Lower leg skin (tissue), 4 donors: ENCODE measurements at regions not wholly inside any gene's neighbourhood (a gene's known extent, or its start where the extent isn't known, plus 50 kb on each side); places are given as distances from the start of the nearest gene placed in this dataset.

ENCODE experiments used
- DNase-seq, 2 donors: peaks; one replicate each; pipeline ENCODE4 v3.0.0-alpha.2; 2019; ENCODE audit warnings: low spot score in 2 of 2
- H3K4me3 ChIP-seq: fragments of 200-600 bp; sonication (generic); 2 replicates; pipeline ENCODE4 v1.5.1; 2017; ENCODE audit warnings: mild to moderate bottlenecking, low read depth; ENCODE audit not compliant: poor library complexity, severe bottlenecking
- CTCF ChIP-seq, 3 donors: fragments of 450-650 bp; IDR thresholded peaks; one replicate each; pipeline ENCODE4 v1.5.1; 2016; ENCODE audit warnings: antibody characterized with exemption in 3 of 3, mild to moderate bottlenecking in 3 of 3, moderate library complexity in 2 of 3
- POLR2A ChIP-seq, 2 donors: fragments of 450-650 bp; IDR thresholded peaks; one replicate each; pipeline ENCODE4 v1.6.1; 2016 to 2017; ENCODE audit warnings: antibody characterized with exemption in 2 of 2, mild to moderate bottlenecking in 1 of 2, moderate library complexity in 1 of 2
- WGBS, 2 donors: methylation state at CpG; one replicate each; pipeline ENCODE4 v1.1.5; 2018; 5-methylcytosine and 5-hydroxymethylcytosine counted together
- intact Hi-C: fragments of 100-400 bp; cut with DNase I; formaldehyde crosslinking; loops from one replicate; pipeline ENCODE4 v1.15.0; 2023; ENCODE audit warnings: low total_unique reads

GRCh38 chr3:110851736-110852135, 219.9 kb upstream of the NECTIN3 start:
- intact Hi-C loops: no loop called here
- no peak overlapping the region for H3K4me3 ChIP-seq
- TF ChIP-seq CTCF (IDR thresholded peaks at IDR 0.05) (no peak), POLR2A (IDR thresholded peaks at IDR 0.05) (no peak)
- DNase-seq: no peak

- intact Hi-C loops: no loop called here
- TF ChIP-seq CTCF (IDR thresholded peaks at IDR 0.05): no peak
- TF ChIP-seq POLR2A (IDR thresholded peaks at IDR 0.05): no peak
- WGBS, 2 donors: 74 to 75% methylated on average over 2 of the region's 2 CpGs
- H3K4me3 ChIP-seq: no peak overlapping the region
- DNase-seq: no peak
These were observed 216.4 kb upstream of the NECTIN3 start for GRCh38 chr3:110855207-110855606.

- no peak overlapping the region for H3K4me3 ChIP-seq
- DNase-seq: no peak
- TF ChIP-seq CTCF (IDR thresholded peaks at IDR 0.05) (no peak), POLR2A (IDR thresholded peaks at IDR 0.05) (no peak)
- 66 to 67% methylated on average over 2 of the region's 2 CpGs for WGBS, 2 donors
- intact Hi-C loops: no loop called here
These were observed 214.7 kb upstream of the NECTIN3 start for GRCh38 chr3:110856916-110857315.

GRCh38 chr3:110858549-110858948, 213.1 kb upstream of the NECTIN3 start:
- intact Hi-C loops: no loop called here
- 73 to 77% methylated on average over 4 of the region's 4 CpGs for WGBS, 2 donors
- H3K4me3 ChIP-seq: no peak overlapping the region
- no peak for TF ChIP-seq POLR2A (IDR thresholded peaks at IDR 0.05)
- no peak for TF ChIP-seq CTCF (IDR thresholded peaks at IDR 0.05)
- DNase-seq: no peak

- intact Hi-C loops: no loop called here
- no peak overlapping the region for H3K4me3 ChIP-seq
- 65% methylated on average over 5 of the region's 5 CpGs for WGBS, 2 donors
- no peak for DNase-seq
- no peak for TF ChIP-seq CTCF (IDR thresholded peaks at IDR 0.05)
- no peak for TF ChIP-seq POLR2A (IDR thresholded peaks at IDR 0.05)
These were observed 212.3 kb upstream of the NECTIN3 start for GRCh38 chr3:110859336-110859735.

GRCh38 chr3:110859993-110860392, 211.6 kb upstream of the NECTIN3 start:
- no peak for TF ChIP-seq CTCF (IDR thresholded peaks at IDR 0.05)
- TF ChIP-seq POLR2A (IDR thresholded peaks at IDR 0.05): no peak
- no peak overlapping the region for H3K4me3 ChIP-seq
- no peak for DNase-seq
- 58 to 59% methylated on average over 4 of the region's 4 CpGs for WGBS, 2 donors
- intact Hi-C loops: no loop called here
